EL (cell line): ENCODE measurements at regions not wholly inside any gene's neighbourhood (a gene's known extent, or its start where the extent isn't known, plus 50 kb on each side); places are given as distances from the start of the nearest gene placed in this dataset.

Experiments used
- DNase-seq: peaks from one replicate; pipeline ENCODE4 v3.0.0-alpha.2; 2016

DNA sequence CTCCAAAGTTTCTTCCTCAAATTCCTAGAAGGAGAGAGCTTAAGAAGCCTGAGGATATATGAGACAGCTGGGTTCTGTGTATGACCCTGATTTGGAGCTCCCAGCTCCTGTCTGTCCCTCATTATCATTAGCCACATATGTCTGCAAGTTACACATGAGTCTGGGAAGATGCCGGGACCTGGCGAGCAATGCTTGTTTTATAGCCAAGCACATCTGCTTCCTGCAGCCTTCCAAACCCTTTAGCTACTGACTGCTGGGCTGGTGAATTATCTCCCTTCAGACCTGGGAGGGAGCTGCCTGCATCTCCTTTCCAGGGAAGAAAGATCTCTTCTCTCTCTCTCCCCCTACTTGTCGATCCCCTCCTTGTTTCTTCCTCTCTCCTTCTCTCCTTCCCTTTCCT lies 556.7 kb upstream of the BOD1L1 start:
- peak; percentile 4 for DNase-seq

DNA sequence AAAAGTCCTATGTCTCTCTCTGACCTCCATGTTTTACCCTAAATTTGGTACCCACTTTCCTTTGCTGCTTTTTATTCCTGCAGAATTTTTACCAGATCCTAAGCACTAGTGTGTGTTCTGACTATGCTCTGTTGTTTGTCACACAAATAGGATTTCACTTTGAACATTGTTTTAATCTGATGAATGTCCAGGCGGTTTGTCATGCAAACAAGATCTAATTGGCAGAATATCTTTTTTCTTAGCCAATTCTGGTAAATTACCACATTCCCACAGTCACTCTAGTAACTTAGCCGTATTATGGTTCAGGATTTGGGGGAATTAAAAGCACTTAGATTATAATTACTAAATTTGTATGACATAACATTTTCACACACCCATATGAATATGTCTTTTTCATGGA lies 557.2 kb upstream of the BOD1L1 start:
- no peak for DNase-seq

DNA sequence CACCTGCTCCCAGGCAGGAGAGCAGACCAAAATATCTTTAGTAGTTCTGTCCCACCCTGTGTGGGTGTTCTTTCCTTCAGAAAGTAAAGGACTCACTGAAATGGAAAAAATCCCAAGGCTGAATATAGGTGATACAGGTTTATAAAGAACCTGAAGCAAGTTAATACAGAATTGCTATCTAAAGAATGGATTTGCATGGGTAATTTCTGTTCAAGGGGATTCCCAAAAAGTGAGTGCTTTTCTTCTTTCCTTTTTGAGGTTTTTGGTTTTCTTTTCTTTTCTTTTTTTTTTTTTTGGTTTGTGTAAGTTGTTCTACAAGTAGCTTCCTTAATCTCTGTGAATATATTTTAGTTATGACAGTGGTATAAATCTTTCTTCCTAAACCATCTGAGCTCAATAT lies 560.7 kb upstream of the BOD1L1 start:
- no peak for DNase-seq

DNA sequence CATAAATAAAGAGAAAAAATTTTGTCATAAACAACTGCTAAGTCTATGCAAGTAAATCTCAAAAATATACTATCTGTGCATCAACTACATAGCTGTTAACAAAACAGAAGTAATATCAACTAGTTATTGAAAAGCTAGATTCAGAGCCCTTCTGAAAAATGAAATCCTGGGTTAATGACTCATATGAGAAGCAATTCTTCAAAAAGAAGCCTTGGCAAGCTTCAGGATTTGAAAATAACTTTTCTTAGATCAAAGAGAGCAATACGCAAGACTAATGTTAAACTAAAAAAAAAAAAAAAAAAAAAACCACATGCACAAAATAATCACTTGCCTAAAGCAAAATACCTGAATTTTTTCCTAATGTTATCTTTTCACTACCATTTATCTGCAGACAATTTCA lies 566.1 kb upstream of the BOD1L1 start:
- DNase-seq = no peak

DNA sequence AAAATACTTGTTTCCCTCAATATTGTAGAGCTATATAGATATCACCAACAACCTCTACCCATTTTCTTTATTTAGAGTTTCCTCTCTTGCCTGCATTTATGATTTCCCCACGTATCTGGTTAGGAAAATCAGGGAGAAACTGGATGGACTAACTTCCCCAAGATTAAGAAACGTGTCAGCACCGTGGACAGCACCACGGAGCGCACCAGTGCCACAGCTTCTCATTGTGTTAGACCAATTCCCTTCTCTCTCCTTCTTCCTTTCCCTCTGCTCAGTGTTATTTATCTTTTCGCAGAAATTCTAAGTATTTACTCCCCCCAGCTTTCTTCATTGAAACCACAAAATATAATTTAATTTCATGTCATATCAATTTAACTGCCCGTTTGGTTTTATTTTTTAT lies 568.6 kb upstream of the BOD1L1 start:
- peak; percentile 67 for DNase-seq

DNA sequence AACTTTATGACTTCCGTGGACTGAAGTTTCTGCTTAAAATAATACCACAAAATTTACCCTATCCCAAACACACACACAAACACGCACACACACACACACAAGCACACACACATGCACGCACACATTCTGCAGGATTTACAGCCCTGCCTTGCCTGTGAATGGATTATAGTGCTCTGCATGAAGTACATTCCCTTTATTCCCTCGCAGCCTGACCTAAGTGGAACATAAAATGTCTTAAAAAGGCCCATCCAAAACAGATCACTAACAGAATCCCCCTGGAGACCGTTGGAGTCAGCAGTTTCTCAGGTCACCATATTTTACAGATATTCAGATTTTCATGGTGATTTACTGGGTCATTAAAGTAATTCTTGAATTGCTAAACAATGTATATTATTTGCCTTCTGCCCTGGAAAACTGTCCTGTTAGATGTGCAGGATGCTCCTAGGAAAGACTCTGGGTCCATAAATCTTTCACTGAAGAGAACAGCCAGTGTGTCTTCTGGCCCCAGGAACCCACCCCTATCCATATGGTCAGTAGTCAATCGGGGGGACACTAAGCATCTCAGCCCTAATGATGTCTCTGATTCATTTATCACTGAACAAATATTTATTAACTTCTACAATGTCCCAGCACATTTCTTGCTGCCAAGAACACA lies 587.7 kb upstream of the BOD1L1 start:
- DNase-seq = no peak

DNA sequence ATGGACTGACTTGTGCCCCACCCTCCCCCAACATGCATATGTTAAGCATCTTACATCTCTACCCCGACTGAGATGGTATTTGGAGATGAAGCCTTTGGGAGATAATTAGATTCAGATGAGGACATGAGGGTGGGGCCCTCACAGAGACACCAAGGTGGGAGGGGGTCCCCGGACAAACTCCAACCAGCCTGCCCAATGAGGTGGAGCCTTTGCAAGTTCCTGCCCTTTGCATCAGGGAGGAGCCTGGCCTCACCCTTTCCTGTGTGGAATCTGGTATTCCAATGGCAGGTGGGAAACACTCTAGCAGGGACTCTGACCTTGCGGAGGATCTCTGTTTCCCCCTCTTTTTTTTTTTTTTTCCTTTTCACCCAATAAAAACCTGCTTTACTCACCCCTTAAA lies 589.9 kb upstream of the BOD1L1 start:
- no peak for DNase-seq

DNA sequence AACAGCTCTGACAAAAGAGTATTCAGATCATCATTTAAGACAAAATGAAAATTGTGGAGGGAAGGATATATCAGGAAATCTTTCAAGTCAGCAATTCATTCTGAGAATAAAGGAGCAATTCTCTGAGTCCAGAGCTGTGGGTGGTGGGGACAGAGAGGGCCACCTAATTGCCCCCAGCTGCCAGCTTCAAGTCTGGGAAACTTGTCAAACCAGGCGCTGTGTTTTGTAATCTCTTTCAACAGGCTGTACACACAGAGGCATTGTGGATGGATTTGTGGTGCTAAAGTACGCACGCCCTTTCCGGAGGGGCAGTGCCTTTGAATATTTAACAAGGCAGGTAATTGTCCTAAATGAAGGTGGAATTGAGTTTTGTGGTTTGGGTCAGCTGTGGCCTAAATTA lies 591.1 kb upstream of the BOD1L1 start:
- no peak for DNase-seq

DNA sequence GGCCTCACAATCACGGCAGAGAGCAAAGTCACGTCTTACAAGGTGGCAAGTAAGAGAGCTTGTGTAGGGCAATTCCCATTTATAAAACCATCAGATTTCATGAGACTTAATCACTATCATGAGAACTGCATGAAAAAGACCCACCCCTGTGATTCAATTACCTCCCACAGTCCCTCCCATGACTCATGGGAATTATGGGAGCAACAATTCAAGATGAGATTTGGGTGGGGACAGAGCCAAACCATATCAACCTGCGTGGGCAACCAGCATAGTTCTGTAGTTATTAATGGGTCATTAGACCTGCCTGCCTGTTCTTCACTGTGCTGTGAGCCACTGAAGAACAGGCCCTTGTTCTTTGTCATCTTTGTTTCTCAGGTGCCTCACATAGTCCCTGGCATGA lies 593.7 kb upstream of the BOD1L1 start:
- DNase-seq = peak; percentile 2

DNA sequence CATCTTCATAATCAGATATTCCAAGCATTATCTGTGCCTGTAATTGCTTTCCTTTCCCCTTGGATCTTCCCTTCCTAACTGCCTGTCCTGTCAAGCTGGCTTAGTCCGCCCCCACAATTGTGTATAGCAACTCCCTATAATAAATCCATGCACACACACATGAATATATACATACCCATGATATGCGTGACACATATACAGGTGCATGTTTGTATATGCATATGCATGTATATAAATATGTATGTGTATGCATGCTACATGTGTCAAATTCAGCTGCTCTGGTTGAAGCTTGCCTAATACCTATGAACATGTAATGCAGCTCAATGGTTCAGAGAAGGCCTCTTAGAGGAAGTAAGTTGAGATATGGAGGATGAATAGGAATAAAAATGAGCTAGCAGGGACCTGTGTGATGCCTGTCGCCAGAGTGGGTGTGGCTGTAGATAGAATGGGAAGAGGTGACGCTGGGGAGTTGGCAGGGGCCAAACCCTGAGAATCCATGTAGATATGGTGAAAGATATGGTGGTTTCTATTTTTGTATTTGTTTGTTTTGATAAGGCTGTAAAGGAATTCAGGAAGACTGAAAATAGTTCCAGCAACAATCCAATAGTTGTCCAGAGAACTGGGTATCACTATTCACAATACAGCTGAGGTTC lies 595.0 kb upstream of the BOD1L1 start:
- DNase-seq = no peak

DNA sequence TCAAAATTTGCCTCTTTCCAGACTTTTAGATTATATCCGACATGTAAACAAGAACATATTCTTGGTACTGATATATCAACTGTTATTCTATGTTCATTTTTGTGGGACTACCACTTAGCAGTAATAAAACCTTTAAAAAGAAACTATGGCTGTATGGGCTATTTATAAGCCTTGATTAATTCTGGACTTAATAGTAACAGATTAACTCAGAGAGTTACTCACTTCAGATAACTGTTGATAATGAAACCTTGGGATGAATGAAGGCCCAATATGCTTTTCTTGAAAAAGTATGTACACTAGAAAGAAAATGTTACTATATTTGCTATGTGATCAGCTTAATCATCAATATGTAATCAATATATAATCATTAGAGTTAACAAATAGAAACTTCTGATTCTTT lies 595.9 kb upstream of the BOD1L1 start:
- no peak for DNase-seq

DNA sequence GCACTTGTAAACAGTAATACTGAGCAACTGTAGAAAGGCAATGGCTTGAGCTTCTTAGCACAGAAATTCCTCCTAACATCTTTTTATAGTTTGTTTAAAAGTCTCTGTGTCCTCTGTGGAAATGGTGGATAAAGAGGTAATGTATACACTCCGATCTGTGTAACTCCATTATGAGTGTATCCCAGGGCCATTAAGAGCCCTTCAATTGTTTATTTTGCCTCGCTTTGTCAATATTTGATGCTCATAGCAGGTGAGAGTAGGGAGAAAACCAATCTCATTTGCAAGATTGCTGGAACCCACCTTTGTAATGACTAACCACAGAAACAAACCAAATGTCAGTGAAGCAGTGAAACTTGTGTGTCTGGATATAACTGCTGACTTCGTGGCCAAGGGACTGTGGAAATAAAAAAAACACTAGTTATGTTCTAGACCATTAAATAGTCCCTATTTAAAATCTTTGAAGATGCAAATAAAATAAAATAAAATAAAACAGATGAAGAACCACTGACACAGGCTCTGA lies 598.2 kb upstream of the BOD1L1 start:
- no peak for DNase-seq

DNA sequence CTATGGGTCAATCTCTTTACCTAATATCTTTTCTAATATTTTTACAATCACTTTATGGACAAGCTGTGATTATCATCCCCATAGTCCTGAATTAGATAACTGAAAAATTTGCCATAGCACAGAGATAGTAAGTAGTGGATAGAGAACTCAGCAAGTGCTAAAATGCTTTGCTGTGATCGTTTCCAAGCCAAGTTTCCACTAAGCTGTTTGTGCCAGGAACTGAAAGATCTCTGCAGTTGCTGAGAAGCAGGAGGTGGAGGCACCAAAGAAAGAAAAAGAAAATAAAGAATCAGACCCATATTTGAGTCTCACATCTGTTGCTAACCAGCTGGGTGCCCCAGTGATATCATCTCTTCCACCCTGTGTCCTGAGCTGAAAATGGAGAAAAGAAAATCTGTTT lies 605.6 kb upstream of the BOD1L1 start:
- DNase-seq = no peak

DNA sequence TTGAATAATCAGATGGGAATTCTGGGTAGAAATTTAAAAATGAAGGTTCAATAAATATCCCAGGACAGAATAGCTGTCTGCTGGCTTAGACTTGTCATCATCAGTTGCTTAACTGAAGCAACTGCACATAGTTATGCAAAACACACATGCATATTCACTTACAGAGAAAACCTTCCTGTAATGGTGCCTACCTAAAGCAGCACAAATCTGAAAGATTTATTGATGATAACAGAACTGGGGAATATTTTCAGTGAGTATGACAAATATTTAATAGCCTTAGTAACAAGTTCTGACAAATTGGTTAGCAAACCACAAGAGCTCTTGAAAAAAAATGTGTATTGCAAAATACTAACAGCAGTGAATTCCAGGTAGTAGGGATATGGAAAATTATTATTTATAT lies 606.8 kb upstream of the BOD1L1 start:
- DNase-seq = peak; percentile 25

DNA sequence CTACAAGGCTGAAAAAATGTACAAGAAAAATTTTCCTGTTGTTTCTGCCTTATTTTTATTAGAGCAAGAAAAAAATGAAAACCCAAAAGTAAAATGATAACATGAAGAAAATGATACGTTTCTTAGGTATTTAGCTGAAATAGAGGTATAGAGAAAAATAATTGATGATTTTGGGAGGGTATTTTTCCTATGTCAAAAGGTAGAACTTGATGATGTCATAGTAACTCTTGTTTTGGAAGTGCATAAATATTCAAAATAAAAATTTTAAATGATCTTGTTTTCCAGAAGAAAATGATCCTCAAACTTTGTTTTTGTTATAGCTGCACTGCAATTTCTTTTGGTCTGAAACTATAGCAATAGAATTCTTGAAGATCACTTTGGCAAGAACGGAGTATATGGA lies 608.8 kb upstream of the BOD1L1 start:
- DNase-seq = no peak

DNA sequence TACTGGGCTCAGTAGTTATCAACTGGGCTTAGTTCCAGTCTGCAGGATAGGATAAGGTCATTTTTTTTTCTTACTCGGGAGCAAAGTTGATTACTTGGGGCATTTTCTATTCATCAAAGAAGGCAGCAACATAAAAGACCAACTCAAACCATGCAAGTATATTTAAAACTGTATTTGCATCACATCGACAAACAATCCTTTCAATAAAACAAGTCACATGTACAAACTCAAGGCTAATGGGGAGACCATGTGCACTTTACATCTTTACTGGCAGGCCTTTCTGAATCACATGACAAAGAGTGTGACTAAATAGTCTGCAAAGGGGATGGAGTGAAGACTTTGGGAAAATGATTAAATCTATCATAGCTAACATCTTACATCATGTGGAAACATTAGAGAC lies 610.4 kb upstream of the BOD1L1 start:
- no peak for DNase-seq

DNA sequence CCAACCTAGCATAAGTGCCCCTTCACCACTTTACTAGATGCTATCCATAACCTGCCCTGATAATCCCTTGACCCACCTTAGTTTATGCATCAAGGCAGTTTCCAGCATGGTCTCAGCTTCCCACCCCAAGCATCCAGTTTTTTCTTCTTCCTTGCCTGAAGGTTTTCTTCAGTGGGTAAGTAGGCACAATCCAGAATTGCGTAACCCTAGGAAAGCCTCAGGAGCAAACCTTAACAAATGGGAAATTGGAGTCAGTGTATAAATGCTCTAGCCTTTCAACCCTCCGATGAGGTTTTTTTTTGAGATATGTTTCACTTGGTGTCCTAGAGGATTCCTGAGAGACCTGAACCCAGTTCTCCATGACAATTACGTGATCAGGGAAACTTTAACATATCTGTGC lies 614.0 kb upstream of the BOD1L1 start:
- DNase-seq = no peak

DNA sequence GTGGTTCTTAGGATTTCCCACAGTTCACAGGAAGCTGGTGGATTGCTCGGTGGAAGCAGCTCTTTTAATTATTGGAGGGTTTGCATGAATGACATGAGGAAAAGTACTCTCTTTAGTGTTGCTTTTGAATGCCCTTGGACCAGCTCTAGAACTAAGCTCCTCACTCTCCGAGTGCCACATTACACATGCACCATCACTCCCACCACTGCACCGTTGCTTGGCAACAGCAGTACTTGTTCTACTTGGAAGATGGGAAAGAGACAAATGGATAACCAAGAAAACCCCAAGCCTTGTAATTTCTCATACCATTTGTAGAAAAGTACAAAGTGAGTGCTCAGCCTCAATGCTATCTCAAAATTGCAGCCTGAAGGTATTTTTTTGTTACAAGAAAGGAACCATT lies 620.2 kb upstream of the BOD1L1 start:
- DNase-seq = no peak

DNA sequence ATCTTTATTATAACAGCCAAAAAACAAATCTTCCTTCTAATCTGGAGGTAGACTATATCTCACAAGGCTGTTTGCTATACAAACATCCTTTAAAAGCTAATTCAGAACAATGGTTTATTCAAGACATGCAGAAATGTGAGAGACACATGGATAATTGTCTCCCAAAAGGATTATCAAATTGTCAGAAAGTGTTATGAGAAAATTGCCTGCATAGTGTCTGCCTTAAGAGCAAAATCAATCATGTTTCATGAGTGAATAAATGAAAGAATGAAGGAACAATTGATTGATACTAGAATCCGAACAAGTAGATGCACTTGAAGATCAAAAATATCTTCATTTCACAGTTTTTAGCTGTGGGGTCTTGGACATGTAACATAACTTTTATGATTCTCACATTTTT lies 621.7 kb upstream of the BOD1L1 start:
- DNase-seq = no peak

DNA sequence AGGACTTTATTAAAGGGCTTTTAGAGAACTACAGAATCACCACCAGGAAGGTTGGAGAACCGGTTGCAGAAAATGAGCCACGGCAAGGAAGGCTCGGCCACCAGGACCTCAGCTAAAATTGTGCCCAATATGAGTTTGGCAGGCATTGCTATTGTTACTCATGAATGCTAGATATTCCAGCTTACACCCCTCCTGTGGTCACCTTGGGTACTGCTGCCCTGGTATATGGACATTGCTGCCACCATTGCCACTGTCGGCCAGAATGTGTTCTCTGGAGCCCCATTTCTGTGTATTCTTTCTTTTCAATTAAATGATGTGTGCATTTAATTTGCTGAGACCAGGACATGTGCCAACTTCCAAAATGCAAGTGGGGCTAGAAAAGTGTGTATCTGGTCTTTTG lies 626.7 kb upstream of the BOD1L1 start:
- DNase-seq = peak; percentile 32

DNA sequence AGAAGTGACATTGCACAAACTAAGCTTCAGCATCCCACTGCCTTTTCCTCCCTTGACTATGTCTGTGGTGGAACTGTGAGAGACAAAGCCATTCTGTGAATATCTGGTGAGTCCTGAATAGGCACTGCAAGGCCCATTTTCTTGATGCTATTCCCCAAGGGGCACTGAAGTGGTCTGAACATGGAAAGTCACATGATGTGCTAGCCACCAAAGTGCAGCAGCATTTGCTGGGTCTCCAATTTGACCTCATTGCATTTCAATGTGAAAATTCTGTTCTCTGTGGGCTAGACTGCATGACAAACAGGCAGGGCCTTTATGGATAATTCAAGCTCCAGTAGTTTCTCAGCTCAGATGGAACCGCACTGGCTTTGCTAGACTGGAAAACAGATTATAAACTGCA lies 627.4 kb upstream of the BOD1L1 start:
- DNase-seq = no peak

DNA sequence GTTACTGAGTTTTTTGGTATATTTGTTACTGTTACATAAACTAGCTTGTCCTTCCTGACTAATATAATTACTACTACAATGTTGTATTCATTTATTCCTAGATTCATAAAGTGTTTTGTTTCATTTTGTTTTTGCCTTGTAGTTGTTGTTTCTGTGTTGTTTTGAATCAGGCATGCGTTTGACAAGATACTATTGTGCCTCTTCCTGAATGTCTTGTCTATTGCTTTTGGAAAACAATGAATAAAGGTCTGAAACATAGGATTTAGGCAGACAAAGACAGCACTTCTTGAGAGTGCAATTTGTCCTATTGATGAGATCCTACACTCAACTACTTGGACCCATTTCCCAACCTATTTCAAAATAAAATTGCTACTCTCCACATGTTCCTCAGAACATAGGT lies 630.4 kb upstream of the BOD1L1 start:
- DNase-seq = no peak

DNA sequence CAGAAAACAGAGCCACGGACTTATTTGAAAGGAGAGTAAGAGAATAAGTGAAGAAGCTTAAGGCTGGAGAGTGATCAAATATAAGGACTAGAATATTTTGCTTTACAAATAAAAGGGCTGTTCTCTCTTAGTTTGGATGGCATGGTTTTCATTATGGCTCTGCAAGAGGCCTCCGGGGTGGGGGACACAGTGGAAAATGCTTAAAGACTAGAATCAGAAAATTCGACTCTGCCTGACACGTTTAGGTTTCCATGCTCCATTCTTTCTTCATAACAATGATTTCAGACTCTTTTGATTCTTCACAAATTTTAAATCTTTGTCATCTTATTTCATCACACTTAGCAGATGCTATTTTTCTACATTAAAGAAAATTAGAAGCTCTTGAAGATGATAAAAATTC lies 632.4 kb upstream of the BOD1L1 start:
- DNase-seq = no peak

DNA sequence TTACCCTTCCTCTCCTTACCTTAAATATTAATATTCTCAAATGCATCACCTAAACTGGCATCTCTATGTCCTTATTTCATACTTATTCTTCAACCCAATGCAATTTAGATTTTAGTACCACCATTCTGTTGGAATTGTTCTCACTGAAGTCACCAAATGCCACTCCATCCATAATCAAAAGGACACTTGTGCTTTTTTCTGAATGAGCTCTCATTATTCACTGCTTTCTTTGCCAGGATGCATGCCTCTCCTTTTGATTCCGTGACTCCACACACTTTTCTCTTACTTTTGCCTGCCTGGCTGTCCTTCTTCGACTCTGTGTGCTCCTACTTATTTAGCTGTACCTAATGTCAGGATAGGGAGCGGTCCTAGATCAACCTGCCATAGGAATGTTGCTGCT lies 633.1 kb upstream of the BOD1L1 start:
- no peak for DNase-seq

DNA sequence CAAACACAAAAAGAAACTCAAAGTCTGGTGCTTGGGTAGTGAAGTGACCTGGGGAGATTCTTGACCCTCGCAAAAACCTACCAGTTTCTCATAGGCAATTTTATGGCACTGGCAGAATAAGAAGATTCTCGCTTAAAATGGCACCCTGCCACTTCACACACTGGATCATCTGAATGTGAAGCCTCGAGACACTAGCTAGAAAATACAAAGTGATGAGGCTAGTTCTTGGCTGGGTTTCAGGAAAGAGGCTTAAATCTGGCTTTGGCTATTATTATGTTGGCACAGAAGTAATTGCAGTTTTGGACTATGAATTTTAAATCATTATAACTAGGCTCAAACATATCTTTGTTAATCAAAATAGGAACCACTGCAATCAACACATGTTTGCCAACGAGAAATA lies 634.7 kb upstream of the BOD1L1 start:
- DNase-seq = no peak
